Testis (tissue), 2 donors: ENCODE measurements at regions not wholly inside any gene's neighbourhood (a gene's known extent, or its start where the extent isn't known, plus 50 kb on each side); places are given as distances from the start of the nearest gene placed in this dataset.

Source experiments
- CTCF ChIP-seq, 3 experiments: fragments of 450-650 bp in 2 of 3; fragments of 200-600 bp in 1 of 3; sonication (generic) in 1 of 3; IDR thresholded peaks; one replicate each; pipeline ENCODE4 v1.5.1; 2016 to 2019; ENCODE audit warnings: antibody characterized with exemption in 3 of 3, mild to moderate bottlenecking in 2 of 3, moderate library complexity in 1 of 3
- POLR2A ChIP-seq: fragments of 450-650 bp; IDR thresholded peaks from one replicate; pipeline ENCODE4 v1.6.1; 2017; ENCODE audit warnings: antibody characterized with exemption, mild to moderate bottlenecking, moderate library complexity

GRCh38 chr11:70637186-70637800 lies 239.0 kb downstream of the CTTN start:
- TF ChIP-seq POLR2A (no peak), CTCF (IDR thresholded peaks at IDR 0.05) (no peak)
